ENCODE measurements at regions not wholly inside any gene's neighbourhood (a gene's known extent, or its start where the extent isn't known, plus 50 kb on each side); places are given as distances from the start of the nearest gene placed in this dataset.

DNA sequence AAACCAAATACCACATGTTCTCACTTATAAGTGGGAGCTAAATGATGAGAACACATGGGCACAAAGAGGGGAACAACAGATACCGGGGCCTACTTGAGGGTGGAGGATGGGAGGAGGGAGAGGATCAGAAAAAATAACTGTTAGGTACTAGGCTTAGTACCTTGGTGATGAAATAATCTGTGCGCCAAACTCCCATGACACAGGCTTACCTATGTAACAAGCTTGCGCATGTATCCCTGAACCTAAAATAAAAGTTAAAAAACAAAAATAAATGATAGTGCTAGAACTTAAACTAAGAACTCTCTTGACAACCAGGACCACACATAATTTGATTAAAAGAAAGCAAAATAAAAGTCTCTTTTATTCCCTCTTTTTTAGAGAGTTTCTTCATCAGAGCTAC, 150.6 kb downstream of the CHIC2 start:
- no peaks in the 10 kb centered on the region for H3K4me1 Mint-ChIP-seq
- no peak for ATAC-seq
- H3K9me3 ChIP-seq (ENCODE audit: control insufficient read depth, low read length, poor library complexity, severe bottlenecking), result no peaks in the 10 kb centered on the region
- H3K27me3 Mint-ChIP-seq, result peaks cover 45% of the 10 kb centered on the region
- H3K4me3 Mint-ChIP-seq, result no peak overlapping the region
- H3K36me3 Mint-ChIP-seq (ENCODE audit: low read depth), result no peaks in the 10 kb centered on the region
- DNase-seq, result no peak
- H3K27ac Mint-ChIP-seq, result no peak overlapping the region

DNA sequence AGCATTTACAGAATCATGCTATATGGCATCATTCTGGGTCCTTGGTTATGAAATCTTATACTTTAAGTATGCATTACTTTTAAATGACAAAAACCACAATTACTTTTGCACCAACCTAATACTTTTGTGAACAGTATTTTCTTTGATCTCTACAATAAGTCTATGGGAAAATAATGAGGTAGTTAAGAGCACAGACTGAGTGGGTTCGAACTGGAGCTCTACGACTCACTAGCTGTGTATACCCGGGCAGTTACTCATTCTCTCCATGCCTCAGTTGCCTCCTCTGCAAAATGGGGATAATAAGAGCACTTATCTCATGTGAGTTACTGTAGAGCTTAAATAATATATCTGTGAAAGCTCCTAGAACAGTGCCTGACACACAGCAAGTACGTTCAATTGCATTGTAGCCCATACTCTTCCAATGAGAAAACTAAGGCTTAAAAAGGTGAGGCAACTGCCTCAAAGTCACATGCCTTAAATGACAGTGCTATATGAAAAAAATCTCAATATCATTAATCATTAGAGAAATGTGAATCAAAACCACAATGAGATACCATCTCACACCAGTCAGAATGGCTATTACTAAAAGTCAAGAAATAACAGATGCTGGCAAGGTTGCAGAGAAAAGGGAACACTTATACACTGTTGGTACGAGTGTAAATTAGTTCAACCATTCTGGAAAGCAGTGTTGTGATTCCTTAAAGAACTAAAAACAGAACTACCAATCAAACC, 151.5 kb downstream of the CHIC2 start:
- ATAC-seq, result no peak
- no peak for DNase-seq
- Mint-ChIP-seq H3K4me1 (peaks cover 7% of the 10 kb centered on the region), H3K27ac (no peak overlapping the region), H3K4me3 (no peak overlapping the region), H3K27me3 (peaks cover 52% of the 10 kb centered on the region), H3K36me3 (ENCODE audit: low read depth) (no peaks in the 10 kb centered on the region)
- H3K9me3 ChIP-seq (ENCODE audit: control insufficient read depth, low read length, poor library complexity, severe bottlenecking), result no peaks in the 10 kb centered on the region

DNA sequence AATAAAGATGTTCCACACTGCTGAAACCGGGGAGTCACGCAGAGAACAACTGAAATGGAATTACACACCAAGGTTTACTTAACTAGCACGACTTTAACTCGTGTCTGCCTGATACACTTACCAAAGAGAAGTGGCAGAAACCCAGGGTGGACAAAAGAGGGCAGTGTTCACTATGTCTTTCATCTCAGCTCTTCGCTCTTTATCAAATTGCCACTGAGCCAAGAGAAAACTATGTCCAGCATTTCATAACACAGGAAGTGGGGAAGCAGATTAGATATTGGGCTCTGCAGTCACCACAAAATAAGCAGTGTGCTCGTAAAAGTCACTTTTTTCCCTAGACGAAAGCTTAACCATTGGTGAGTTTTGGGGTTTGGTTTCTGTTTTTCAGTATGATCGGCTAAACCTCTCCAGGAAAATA, 155.7 kb downstream of the CHIC2 start:
- DNase-seq (no peak), ATAC-seq (peak; percentile 50)
- Mint-ChIP-seq H3K27me3 (peaks cover 84% of the 10 kb centered on the region), H3K4me1 (peaks cover 9% of the 10 kb centered on the region), H3K4me3 (no peak overlapping the region), H3K36me3 (ENCODE audit: low read depth) (peaks cover 2% of the 10 kb centered on the region), H3K27ac (no peak overlapping the region)
- no peaks in the 10 kb centered on the region for H3K9me3 ChIP-seq (ENCODE audit: control insufficient read depth, low read length, poor library complexity, severe bottlenecking)

DNA sequence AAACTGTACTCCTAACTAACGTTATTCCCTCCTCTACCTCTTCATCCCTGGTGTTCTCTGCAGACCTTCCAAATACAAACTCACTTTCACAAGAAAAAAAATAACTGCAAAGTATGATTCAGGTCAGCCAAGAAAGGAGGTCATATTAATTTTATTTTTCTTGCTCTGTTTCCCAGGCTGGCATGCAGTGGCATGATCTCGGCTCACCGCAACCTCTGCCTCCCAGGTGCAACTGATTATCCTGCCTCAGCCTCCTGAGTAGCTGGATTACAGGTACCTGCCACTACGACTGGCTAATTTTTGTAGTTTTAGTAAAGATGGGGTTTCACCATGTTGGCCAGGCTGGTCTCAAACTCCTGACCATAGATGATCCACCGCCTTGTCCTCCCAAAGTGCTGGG, 156.6 kb downstream of the CHIC2 start:
- no peaks in the 10 kb centered on the region for H3K9me3 ChIP-seq (ENCODE audit: control insufficient read depth, low read length, poor library complexity, severe bottlenecking)
- H3K27me3 Mint-ChIP-seq, result peaks cover 86% of the 10 kb centered on the region
- peaks cover 9% of the 10 kb centered on the region for H3K4me1 Mint-ChIP-seq
- no peak for DNase-seq
- H3K27ac Mint-ChIP-seq, result no peak overlapping the region
- H3K4me3 Mint-ChIP-seq, result no peak overlapping the region
- H3K36me3 Mint-ChIP-seq (ENCODE audit: low read depth), result peaks cover 2% of the 10 kb centered on the region
- ATAC-seq, result no peak

DNA sequence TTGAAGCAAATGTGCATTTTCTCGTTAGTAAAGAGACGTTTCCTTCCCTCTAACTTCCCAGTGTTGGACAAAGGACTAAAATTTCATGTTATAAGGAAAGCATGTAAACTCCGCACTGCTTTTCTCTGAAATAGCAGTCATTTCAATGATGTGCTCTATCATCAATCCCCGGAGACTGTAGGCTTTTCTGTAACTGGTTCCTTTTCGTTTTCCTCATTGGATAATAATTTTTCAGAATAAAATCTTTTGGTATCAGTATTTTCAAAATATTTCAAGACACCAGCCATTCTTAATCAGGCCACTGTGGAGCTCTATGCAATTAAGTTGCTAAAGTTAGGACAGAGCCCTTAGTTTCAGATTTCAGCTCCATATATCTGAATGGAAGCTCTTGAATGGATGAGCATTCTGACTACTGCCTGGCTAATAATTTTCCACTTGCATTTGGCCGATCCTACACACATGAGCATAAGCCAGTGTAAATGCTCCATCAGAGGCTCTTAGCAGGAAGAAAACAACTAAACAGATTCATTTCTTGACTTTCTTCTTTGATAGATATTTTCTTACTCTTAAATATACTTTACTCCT, 157.7 kb downstream of the CHIC2 start:
- Mint-ChIP-seq H3K4me3 (peak overlapping the region; percentile 74), H3K27ac (no peak overlapping the region), H3K36me3 (ENCODE audit: low read depth) (peaks cover 4% of the 10 kb centered on the region), H3K27me3 (peaks cover 88% of the 10 kb centered on the region), H3K4me1 (peaks cover 9% of the 10 kb centered on the region)
- DNase-seq, result no peak
- H3K9me3 ChIP-seq (ENCODE audit: control insufficient read depth, low read length, poor library complexity, severe bottlenecking), result no peaks in the 10 kb centered on the region
- ATAC-seq, result no peak

DNA sequence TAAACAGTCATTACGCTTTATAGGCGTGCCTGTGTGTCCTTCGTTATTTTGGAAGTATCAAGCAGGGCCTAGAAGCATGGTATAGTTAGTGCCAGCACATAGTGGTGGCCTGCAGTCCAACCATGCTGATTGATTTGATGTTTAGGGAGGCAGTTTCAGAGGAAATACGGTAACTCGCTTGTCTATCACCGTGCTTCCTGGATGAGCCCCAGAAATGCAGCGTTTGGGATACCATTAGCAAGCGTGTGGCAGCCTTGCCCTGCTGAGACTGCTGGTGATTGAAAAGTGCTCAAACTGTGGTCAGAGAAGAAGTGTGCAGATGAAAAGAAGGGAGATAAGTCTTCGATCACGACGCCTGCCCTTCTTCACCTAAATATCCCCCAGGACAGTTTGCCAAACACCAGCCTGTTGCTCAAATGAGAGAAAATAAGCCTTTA, 158.4 kb downstream of the CHIC2 start:
- DNase-seq, result no peak

DNA sequence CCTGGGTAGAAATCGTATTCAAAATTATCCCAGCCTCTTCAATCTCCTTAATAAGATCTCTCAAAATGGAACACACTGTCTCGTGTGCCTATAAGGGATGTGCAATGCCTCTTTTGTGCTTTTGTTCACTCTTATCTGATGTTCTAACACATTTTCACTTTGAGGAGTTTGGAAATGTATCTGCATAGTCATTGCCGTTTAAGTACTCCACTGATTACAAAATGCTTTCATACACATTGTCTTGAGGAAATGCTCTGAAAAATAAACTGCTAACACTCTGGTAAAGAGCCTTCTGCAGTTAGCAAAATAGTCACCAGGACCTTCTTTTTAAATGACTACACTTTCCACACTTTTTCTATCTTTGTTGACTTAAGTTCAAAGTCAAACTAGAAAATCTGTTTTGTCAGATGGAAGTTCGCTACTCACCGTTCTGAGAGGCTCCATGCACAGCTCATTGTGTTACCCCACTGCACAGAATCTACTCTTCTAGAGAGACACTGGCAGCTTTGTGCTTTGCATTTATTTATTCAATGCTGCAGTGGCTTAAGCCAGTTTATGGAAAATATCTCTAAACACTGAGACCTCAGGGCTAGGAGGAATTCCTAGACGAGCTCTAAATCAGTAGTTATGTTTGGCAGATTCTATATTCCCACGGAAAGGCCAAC, 159.0 kb downstream of the CHIC2 start:
- Mint-ChIP-seq H3K27ac (no peak overlapping the region), H3K27me3 (peaks cover 85% of the 10 kb centered on the region), H3K36me3 (ENCODE audit: low read depth) (peaks cover 4% of the 10 kb centered on the region), H3K4me3 (no peak overlapping the region), H3K4me1 (peaks cover 9% of the 10 kb centered on the region)
- ATAC-seq (no peak), DNase-seq (no peak)
- H3K9me3 ChIP-seq (ENCODE audit: control insufficient read depth, low read length, poor library complexity, severe bottlenecking), result no peaks in the 10 kb centered on the region

More for the DNA sequence above, 158.4 kb downstream of the CHIC2 start:
- Mint-ChIP-seq H3K27me3 (peaks cover 85% of the 10 kb centered on the region), H3K36me3 (ENCODE audit: low read depth) (peaks cover 4% of the 10 kb centered on the region), H3K4me1 (peaks cover 9% of the 10 kb centered on the region), H3K4me3 (peak overlapping the region; percentile 74), H3K27ac (no peak overlapping the region)
- ATAC-seq, result no peak
- no peaks in the 10 kb centered on the region for H3K9me3 ChIP-seq (ENCODE audit: control insufficient read depth, low read length, poor library complexity, severe bottlenecking)

DNA sequence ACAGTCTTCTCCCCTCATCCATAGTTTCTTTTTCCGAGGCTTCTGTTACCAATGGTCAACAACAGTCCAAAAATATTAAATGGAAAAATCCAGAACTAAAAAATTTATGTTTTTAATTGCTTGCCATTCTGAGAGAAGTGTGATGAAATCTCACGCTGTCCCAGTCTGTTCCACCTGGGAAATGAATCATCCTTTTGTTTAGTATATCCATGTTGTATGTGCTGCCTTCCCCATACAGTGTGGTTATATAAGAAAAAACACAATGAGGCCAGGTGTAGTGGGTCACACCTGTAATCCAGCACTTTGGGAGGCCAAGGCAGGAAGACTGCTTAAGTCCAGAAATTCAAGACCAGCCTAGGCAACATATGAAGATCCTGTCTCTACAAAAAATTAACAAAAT, 161.6 kb downstream of the CHIC2 start:
- DNase-seq, result no peak
- no peaks in the 10 kb centered on the region for H3K9me3 ChIP-seq (ENCODE audit: control insufficient read depth, low read length, poor library complexity, severe bottlenecking)
- Mint-ChIP-seq H3K4me3 (no peak overlapping the region), H3K4me1 (peaks cover 3% of the 10 kb centered on the region), H3K27me3 (peaks cover 74% of the 10 kb centered on the region), H3K27ac (no peak overlapping the region), H3K36me3 (ENCODE audit: low read depth) (peaks cover 4% of the 10 kb centered on the region)
- ATAC-seq, result no peak

DNA sequence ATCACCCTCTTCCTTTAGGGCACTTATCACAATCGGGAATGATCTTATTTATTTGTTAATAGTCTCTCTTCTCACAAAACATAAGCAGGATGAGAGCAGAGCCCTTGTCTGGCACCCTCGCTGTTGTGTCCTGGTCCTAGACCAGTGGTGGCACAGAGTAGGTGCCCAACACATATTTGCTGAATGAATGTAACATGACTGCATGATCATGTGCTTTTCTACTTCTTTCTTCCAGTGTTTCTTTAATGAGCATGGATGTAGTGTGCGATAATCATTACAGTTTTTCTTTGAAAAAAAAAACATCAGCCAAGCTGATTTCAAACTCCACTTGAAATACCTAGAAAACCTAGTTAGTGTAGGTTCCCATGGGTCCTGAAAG, 164.1 kb downstream of the CHIC2 start:
- no peak for DNase-seq
- Mint-ChIP-seq H3K4me3 (no peak overlapping the region), H3K36me3 (ENCODE audit: low read depth) (peaks cover 4% of the 10 kb centered on the region), H3K27me3 (peaks cover 58% of the 10 kb centered on the region), H3K4me1 (no peaks in the 10 kb centered on the region), H3K27ac (no peak overlapping the region)
- H3K9me3 ChIP-seq (ENCODE audit: control insufficient read depth, low read length, poor library complexity, severe bottlenecking), result no peaks in the 10 kb centered on the region
- no peak for ATAC-seq

DNA sequence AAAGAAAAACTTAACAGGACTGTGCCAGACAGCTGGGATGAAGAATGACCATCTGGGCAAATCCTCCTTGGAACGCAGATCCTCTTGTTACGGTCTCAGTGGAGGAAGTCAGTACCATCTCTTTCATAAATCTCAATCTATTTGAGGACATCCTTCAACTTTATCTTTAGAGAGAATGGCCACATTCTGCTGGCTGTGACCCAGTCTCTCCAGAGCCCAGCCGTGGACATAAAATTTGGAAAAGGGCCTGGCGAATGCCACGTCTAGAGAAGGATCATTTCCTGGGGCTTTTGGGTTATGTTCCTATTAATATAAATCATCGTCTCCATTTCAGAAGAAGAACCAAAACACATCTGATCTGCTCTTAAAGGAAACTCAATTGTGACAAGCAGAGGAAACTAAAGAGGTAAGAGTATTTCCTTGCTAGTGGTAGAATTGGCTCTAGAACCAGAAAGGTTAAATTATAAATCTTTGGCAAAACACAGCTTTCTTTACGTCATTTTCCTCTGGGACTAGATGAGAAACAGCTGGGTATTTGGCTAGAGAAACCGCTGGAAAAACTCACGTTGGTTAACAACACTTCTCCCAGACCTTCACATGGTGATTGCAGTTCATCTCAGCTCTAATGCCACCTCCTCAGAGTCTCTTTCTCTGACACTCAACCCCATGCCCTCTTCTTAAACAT, 164.7 kb downstream of the CHIC2 start:
- no peak overlapping the region for H3K4me3 Mint-ChIP-seq
- H3K4me1 Mint-ChIP-seq, result no peaks in the 10 kb centered on the region
- no peak overlapping the region for H3K27ac Mint-ChIP-seq
- no peaks in the 10 kb centered on the region for H3K9me3 ChIP-seq (ENCODE audit: control insufficient read depth, low read length, poor library complexity, severe bottlenecking)
- no peak for ATAC-seq
- no peak for DNase-seq
- H3K27me3 Mint-ChIP-seq, result peaks cover 53% of the 10 kb centered on the region
- peaks cover 4% of the 10 kb centered on the region for H3K36me3 Mint-ChIP-seq (ENCODE audit: low read depth)

DNA sequence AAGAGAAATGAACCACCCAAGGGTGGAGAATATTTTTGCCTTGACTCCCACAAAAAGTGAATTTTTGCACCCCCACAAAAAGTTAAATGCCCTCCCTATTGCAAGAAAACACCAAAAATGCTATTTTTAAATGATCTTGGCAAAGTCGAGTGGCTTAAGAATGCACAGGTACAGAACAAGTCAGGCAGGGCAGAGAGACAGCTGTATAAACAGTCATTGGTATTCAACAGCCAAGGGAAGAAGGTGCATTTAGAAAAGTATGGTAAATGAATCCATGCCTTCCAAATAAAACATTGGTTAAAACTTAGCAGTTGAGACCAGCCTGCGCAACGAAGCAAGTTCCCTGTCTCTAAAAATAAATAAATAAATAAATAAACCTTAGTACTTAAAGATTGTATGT, 169.3 kb downstream of the CHIC2 start:
- Mint-ChIP-seq H3K4me1 (no peaks in the 10 kb centered on the region), H3K36me3 (ENCODE audit: low read depth) (no peaks in the 10 kb centered on the region), H3K27ac (no peak overlapping the region), H3K27me3 (peaks cover 44% of the 10 kb centered on the region), H3K4me3 (no peak overlapping the region)
- DNase-seq, result no peak
- no peaks in the 10 kb centered on the region for H3K9me3 ChIP-seq (ENCODE audit: control insufficient read depth, low read length, poor library complexity, severe bottlenecking)
- no peak for ATAC-seq

DNA sequence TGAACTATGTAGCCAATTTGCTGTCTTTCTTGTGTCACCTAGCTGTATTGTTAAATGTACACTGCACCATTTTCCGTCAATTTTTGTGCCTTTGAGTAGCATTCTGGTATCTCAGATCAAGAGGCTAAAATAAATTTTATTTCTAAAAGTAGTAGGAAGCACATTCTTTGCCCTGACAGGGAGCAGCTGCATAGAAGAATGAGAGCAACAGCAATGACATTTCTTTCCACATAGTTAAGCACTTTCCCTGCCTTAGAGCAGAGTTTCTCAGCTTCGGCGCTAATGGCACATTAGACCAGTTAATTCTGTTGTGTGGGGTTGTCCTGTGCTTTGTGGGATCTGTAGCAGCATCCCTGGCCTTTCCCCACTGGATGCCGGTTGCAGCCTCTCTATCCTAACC, 173.9 kb downstream of the CHIC2 start:
- H3K27me3 Mint-ChIP-seq, result peaks cover 28% of the 10 kb centered on the region

DNA sequence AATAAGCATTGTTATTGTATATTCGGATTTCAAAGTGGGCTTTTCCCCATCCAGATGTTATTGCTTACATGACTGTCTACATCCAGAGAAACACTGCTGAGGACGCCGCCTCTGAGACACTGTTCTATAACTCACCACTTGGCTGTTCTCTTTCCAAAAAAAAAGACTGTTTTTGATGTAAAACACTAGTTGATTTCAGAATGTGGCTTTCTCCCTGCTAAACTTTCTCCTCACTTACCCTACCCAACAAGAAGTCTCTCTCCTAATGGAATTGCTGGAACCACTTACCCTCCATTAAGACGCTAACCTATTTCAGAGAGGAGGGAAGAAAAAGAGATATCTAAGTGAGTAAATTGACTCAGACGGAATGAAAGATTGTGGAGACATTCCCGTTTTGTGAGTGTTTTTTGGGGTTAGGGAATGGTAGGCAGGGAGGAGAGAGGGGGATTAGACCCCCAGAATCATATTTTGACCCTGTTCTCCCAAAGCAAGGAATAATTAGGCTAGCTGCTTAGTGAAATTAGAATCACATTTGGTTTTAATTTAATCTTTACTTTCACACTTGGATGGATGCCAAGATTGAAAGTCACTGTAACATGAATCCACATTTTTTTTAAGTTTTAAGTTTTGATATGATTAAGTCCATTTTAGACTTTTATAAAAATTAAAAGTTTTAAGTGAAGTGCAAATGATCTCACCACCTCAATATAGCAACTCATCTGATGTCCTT, 174.9 kb downstream of the CHIC2 start:
- ATAC-seq (no peak), DNase-seq (no peak)
- Mint-ChIP-seq H3K36me3 (ENCODE audit: low read depth) (no peaks in the 10 kb centered on the region), H3K4me3 (no peak overlapping the region), H3K4me1 (no peaks in the 10 kb centered on the region), H3K27me3 (peaks cover 33% of the 10 kb centered on the region), H3K27ac (no peak overlapping the region)
- H3K9me3 ChIP-seq (ENCODE audit: control insufficient read depth, low read length, poor library complexity, severe bottlenecking), result no peaks in the 10 kb centered on the region

More for the DNA sequence above, 173.9 kb downstream of the CHIC2 start:
- ATAC-seq, result no peak
- Mint-ChIP-seq H3K4me3 (no peak overlapping the region), H3K27ac (no peak overlapping the region), H3K36me3 (ENCODE audit: low read depth) (no peaks in the 10 kb centered on the region), H3K4me1 (no peaks in the 10 kb centered on the region)
- no peak for DNase-seq
- H3K9me3 ChIP-seq (ENCODE audit: control insufficient read depth, low read length, poor library complexity, severe bottlenecking), result no peaks in the 10 kb centered on the region

All from T-helper 17 cell (primary cell).